Stimulated activated CD8-positive, alpha-beta memory T cell treated with anti-CD3 and anti-CD28 coated beads, Interleukin-7, amount 100 ng/mL, for 4 hours (primary cell): ENCODE measurements at regions not wholly inside any gene's neighbourhood (a gene's known extent, or its start where the extent isn't known, plus 50 kb on each side); places are given as distances from the start of the nearest gene placed in this dataset.

Experiments used
- DNase-seq, 2 donors: peaks; one replicate each; pipeline ENCODE4 v3.0.0-alpha.2; 2020; ENCODE audit warnings: low read depth in 2 of 2

- DNase-seq: no peak
These were observed 78.5 kb downstream of the RPLP1 start for GRCh38 chr15:69530991-69531664.

GRCh38 chr15:69531665-69532027 lies 79.0 kb downstream of the RPLP1 start:
- DNase-seq: no peak

GRCh38 chr15:69532066-69532465 lies 79.4 kb downstream of the RPLP1 start:
- DNase-seq: no peak

DNA sequence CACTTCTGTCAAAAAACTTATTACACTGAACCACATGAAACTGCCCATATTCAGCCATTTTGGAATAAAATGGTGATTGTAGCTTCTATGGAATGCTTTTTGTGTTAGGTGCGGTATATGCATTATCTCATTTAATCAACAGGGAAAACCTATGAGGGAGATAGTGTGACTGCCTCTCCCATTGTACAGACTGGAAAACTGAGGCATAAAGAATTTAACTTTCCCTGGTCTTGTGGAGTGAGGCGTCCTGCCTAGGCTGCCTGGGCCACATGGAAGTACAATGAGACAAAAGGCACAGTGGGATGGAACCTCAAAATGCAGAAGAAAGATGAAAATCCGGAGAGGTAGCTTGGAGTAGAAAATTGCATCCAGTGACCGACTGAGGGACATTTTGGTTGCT lies 80.2 kb downstream of the RPLP1 start:
- no peak for DNase-seq

GRCh38 chr15:69533522-69533921 lies 80.9 kb downstream of the RPLP1 start:
- DNase-seq: no peak

GRCh38 chr15:69535101-69535638 lies 82.6 kb downstream of the RPLP1 start:
- no peak for DNase-seq

DNA sequence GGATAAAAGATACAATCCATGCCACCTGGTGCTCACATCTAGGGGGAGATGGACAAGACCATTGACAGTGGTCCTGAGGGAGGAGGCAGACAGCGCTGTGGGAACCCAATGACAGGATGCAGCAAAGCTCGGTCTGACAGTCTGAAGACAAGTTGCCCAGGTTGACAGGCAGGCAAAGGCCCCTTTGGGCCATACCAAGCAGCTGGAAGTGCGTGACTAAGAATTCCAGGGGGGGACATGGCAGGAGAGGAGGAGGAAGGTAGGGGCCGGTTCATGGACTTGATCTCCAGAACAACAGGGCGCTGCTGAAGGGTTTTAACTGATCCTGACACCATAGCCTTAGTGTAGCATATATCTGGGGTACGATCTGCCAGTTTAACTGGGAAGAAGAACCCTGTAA lies 83.4 kb downstream of the RPLP1 start:
- no peak for DNase-seq

GRCh38 chr15:69536726-69537512 lies 84.3 kb downstream of the RPLP1 start:
- no peak for DNase-seq

DNA sequence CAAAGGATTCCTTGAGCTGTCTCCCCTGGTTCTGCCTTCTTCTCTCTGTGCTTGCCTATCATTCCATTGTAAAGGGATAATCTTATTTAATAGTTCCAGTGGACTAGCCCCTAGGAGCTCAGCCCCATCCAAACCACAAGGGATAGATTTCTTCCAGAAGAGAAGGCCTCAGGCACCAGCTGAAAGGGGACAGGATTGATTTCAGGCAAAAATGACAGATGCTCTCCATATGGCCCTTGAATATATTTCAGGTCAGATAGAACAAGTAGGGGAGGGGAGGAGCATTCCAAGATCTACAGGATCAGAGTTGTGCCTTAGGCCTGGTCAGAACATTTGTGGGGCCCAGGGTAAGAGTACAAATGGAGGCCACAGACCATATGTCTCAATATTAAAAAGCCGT lies 85.3 kb downstream of the RPLP1 start:
- DNase-seq: no peak

DNA sequence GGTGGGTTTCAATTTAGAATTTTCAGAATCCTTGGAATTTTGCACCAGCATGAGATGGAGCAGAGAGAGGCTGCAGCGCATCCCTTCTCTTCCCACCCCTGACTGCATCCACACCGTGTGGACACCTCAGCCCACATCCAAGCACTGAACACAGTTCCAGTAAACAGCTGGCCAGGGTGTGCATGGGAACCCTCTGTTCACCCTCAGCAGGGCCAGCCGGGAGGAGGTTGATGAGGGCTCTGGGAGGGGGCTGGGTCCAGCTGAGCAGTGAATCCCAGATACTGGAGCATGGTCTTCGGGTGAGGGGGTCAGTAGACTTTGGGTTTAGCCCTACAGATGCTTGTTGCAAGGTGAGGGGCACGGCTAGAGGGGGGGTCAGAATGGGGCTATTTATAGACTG lies 85.8 kb downstream of the RPLP1 start:
- no peak for DNase-seq

DNA sequence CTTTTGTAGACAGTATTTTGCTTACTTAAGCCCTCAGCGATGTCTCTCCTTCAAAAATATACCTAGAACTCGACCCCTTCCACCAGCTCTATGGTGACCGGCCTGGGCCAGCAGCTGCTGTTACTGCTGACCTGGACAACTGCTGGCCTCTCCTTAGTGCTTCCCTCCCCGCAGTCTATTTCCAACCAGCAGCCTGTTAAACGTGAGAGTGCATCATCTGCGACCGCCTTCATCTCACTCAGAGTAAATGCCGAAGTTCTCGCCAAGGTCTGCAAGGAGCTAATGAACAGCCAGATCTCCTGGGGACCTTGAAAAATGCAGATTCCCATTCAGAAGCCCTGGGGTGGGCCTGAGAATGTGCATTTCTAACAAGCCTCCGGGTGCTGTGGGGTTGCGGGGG lies 86.7 kb downstream of the RPLP1 start:
- no peak for DNase-seq

DNA sequence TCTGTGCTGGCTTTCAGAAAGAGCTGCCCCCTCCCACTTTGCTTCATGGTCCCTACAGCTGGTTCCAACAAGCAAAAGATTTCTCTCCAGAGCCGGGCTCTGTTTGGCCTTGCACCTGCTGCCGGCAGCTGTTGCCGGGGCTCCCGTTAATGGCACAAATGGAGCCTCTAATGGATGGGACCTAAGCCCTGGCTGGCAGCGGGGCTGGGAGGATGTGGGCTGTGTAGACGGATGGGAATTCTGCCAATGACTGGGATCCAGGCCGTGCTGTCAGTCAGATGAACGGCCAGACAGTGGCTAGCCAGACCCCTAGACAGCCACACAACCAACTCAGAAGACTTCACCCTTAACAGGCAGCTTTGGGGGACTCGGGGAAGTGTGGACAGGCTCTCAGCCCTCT lies 88.0 kb downstream of the RPLP1 start:
- no peak for DNase-seq

- no peak for DNase-seq
These were observed 89.4 kb downstream of the RPLP1 start for GRCh38 chr15:69542028-69542427.

GRCh38 chr15:69543681-69544364 lies 91.2 kb downstream of the RPLP1 start:
- DNase-seq: no peak

- DNase-seq: no peak
These were observed 91.9 kb downstream of the RPLP1 start for GRCh38 chr15:69544365-69545113.

- DNase-seq: no peak
These were observed 93.6 kb downstream of the RPLP1 start for GRCh38 chr15:69546182-69546581.

- no peak for DNase-seq
These were observed 96.0 kb downstream of the RPLP1 start for GRCh38 chr15:69548395-69549180.

DNA sequence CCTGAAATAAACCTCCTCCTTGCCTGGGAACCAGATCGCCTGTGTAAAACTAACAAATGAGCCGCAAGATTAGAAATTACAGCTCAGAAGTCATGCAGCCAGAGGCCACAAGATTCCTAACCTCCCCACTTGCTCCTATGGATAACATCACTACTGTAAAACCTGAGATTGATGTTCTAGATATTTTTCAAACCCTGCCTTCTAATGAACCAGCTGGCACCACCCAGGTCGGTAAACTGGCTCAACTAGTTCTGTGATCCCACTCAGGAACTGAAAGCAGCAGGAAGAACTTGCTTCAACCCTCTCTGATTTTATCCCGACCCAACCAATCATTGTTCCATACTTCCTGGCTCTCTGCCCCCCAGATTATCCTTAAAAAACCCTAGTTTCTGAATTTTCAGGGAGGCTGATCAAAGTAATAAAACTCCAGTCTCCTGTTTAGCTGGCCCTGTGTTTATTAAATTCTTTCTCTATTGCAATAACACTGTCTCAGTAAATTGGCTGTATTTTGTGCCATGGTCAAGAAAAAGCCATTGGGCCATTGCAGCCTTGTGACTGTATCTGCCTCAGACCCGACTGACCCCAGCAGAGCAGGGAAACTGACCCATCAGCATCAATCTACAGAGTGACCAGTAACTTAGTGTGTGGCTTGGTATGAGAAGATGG lies 98.9 kb downstream of the RPLP1 start:
- DNase-seq: no peak

DNA sequence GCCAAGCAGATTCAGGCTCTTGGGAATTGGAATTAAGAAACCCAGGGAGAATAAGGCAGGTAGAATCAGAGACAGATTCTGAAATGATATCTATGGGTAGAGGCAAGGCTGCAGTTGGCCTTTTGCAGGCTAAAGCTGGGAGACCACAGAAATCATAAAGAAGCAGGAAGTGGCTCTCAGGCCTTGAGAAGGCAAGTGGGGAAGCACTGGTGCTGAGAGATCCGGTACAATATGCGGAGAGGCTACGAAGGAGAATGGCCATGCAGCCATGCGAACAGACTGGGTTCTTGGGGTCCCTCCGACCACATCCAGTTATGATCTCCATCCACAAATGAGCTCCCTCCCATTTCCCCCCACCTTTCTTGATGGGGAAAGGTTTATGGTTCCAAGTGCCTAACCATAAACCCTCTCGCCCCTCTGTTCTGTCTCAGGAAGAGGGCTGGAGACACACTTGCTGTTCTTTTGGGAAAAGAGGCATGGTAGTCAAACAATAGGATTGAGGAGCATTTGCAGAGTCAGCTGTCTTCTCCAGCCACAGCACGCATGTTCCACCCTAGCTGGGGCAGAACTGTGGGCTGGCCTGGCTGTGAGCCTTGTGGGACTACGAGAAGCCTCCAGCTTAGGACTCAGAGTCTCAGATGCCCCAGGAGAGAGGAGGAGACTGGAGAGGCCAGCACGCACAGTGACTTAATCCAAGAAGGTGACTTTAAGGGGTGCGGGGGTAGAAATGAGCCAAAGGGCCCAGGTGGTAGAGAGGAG lies 99.6 kb downstream of the RPLP1 start:
- DNase-seq: no peak

GRCh38 chr15:69553686-69554085 lies 101.1 kb downstream of the RPLP1 start:
- DNase-seq: no peak
